ENCODE measurements at regions not wholly inside any gene's neighbourhood (a gene's known extent, or its start where the extent isn't known, plus 50 kb on each side); places are given as distances from the start of the nearest gene placed in this dataset.
"Not testable (repeated sequence)": the region's sequence is repeated elsewhere in the genome, so short reads cannot be mapped to it uniquely, and the experiment has no call there.

DNA sequence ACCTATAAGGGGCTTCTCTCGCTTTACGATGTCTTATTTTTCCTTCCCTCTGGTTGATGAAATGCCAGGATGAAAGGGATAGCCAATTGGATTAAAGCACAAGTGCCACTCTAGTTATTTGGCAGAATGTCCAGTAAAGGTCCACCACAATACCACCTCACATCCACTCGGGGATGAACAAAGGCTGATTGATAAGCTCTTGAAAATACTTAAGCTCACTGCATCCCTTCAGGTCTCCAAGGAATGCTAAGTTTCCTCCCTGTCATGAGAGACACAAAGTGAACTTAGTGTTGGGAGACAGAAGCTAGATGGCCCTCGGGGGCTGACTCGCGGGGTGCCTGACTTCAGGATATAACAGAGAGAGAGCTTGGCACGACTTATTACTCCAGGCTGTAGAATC, 185.9 kb upstream of the ZNF644 start:
- H3K4me1 Mint-ChIP-seq (ENCODE audit: unreplicated experiment); H3K9me3 Mint-ChIP-seq (ENCODE audit: unreplicated experiment): not testable (repeated sequence)

GRCh38 chr1:91204150-91204549, 182.3 kb upstream of the ZNF644 start:
- DNase-seq (ENCODE audit: extremely low spot score, unreplicated experiment); H3K9me3 Mint-ChIP-seq (ENCODE audit: unreplicated experiment); H3K4me1 Mint-ChIP-seq (ENCODE audit: unreplicated experiment); H3K36me3 Mint-ChIP-seq (ENCODE audit: unreplicated experiment); H3K27me3 Mint-ChIP-seq (ENCODE audit: unreplicated experiment); H3K27ac Mint-ChIP-seq (ENCODE audit: unreplicated experiment); H3K4me3 Mint-ChIP-seq (ENCODE audit: unreplicated experiment): not testable (repeated sequence)

More for the DNA sequence above, 185.9 kb upstream of the ZNF644 start:
- not testable (repeated sequence) for DNase-seq (ENCODE audit: extremely low spot score, unreplicated experiment); H3K4me3 Mint-ChIP-seq (ENCODE audit: unreplicated experiment); H3K27me3 Mint-ChIP-seq (ENCODE audit: unreplicated experiment); H3K27ac Mint-ChIP-seq (ENCODE audit: unreplicated experiment); H3K36me3 Mint-ChIP-seq (ENCODE audit: unreplicated experiment)

GRCh38 chr1:91201694-91202093, 179.9 kb upstream of the ZNF644 start:
- Mint-ChIP-seq H3K27me3 (ENCODE audit: unreplicated experiment) (no peaks in the 10 kb centered on the region), H3K4me3 (ENCODE audit: unreplicated experiment) (no peak overlapping the region), H3K36me3 (ENCODE audit: unreplicated experiment) (no peaks in the 10 kb centered on the region), H3K9me3 (ENCODE audit: unreplicated experiment) (no peaks in the 10 kb centered on the region), H3K4me1 (ENCODE audit: unreplicated experiment) (no peaks in the 10 kb centered on the region), H3K27ac (ENCODE audit: unreplicated experiment) (no peak overlapping the region)
- DNase-seq (ENCODE audit: extremely low spot score, unreplicated experiment) = no peak
- TF ChIP-seq, protein P1, sequence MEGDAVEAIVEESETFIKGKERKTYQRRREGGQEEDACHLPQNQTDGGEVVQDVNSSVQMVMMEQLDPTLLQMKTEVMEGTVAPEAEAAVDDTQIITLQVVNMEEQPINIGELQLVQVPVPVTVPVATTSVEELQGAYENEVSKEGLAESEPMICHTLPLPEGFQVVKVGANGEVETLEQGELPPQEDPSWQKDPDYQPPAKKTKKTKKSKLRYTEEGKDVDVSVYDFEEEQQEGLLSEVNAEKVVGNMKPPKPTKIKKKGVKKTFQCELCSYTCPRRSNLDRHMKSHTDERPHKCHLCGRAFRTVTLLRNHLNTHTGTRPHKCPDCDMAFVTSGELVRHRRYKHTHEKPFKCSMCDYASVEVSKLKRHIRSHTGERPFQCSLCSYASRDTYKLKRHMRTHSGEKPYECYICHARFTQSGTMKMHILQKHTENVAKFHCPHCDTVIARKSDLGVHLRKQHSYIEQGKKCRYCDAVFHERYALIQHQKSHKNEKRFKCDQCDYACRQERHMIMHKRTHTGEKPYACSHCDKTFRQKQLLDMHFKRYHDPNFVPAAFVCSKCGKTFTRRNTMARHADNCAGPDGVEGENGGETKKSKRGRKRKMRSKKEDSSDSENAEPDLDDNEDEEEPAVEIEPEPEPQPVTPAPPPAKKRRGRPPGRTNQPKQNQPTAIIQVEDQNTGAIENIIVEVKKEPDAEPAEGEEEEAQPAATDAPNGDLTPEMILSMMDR (IDR thresholded peaks at IDR 0.05) = no peak

DNA sequence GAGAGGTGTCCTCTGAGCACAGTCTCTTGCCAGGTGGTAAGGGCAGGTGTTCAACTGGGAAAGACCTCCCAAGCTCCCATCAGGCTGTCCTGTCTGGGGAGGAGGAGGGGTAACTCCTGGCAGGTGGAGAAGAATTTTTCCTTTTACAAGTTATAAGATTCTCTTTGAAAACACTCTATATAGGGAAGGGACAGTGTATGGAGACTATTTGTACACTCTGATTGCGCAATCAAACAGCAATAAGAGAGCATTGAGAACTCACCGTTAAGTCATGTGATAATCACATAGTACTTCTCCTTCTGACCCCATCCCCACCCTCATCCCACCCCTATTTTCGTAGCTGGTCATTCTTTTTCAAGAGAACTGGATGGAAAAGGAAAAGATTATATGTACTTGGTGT, 179.3 kb upstream of the ZNF644 start:
- no peaks in the 10 kb centered on the region for H3K9me3 Mint-ChIP-seq (ENCODE audit: unreplicated experiment)
- no peak for DNase-seq (ENCODE audit: extremely low spot score, unreplicated experiment)
- TF ChIP-seq, protein P1 (IDR thresholded peaks at IDR 0.05) = no peak
- no peak overlapping the region for H3K4me3 Mint-ChIP-seq (ENCODE audit: unreplicated experiment)
- H3K36me3 Mint-ChIP-seq (ENCODE audit: unreplicated experiment) = no peaks in the 10 kb centered on the region
- H3K4me1 Mint-ChIP-seq (ENCODE audit: unreplicated experiment) = no peaks in the 10 kb centered on the region
- no peak overlapping the region for H3K27ac Mint-ChIP-seq (ENCODE audit: unreplicated experiment)
- H3K27me3 Mint-ChIP-seq (ENCODE audit: unreplicated experiment) = no peaks in the 10 kb centered on the region

DNA sequence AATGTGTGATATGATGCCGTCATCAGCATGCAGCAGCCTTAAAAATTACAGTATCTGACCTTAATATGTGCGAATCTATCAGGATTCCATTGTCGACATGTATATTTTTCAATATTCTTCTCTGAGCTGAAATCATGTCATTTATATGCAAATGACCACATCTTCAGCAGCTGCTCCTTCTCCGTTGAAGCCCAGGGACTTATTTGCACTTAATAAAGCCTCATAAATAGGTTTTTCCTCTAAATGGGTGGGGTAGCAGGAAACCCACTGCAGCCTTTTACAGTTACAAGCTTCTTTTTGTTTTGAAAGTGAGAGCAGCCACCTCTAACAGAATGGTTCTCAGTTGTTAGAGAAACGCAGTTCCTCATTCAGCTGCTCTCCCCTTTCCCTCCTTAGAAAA, 178.8 kb upstream of the ZNF644 start:
- no peaks in the 10 kb centered on the region for H3K27me3 Mint-ChIP-seq (ENCODE audit: unreplicated experiment)
- no peaks in the 10 kb centered on the region for H3K4me1 Mint-ChIP-seq (ENCODE audit: unreplicated experiment)
- H3K36me3 Mint-ChIP-seq (ENCODE audit: unreplicated experiment) = no peaks in the 10 kb centered on the region
- no peak overlapping the region for H3K4me3 Mint-ChIP-seq (ENCODE audit: unreplicated experiment)
- no peak for DNase-seq (ENCODE audit: extremely low spot score, unreplicated experiment)
- TF ChIP-seq, protein P1 (IDR thresholded peaks at IDR 0.05) = no peak
- H3K9me3 Mint-ChIP-seq (ENCODE audit: unreplicated experiment) = no peaks in the 10 kb centered on the region
- no peak overlapping the region for H3K27ac Mint-ChIP-seq (ENCODE audit: unreplicated experiment)

GRCh38 chr1:91199988-91200387, 178.2 kb upstream of the ZNF644 start:
- no peak overlapping the region for H3K27ac Mint-ChIP-seq (ENCODE audit: unreplicated experiment)
- H3K4me3 Mint-ChIP-seq (ENCODE audit: unreplicated experiment) = no peak overlapping the region
- TF ChIP-seq, protein P1 (IDR thresholded peaks at IDR 0.05) = no peak
- H3K27me3 Mint-ChIP-seq (ENCODE audit: unreplicated experiment) = no peaks in the 10 kb centered on the region
- no peaks in the 10 kb centered on the region for H3K4me1 Mint-ChIP-seq (ENCODE audit: unreplicated experiment)
- H3K36me3 Mint-ChIP-seq (ENCODE audit: unreplicated experiment) = no peaks in the 10 kb centered on the region
- peak; percentile 51 for DNase-seq (ENCODE audit: extremely low spot score, unreplicated experiment)
- H3K9me3 Mint-ChIP-seq (ENCODE audit: unreplicated experiment) = no peaks in the 10 kb centered on the region
